ENCODE measurements at regions not wholly inside any gene's neighbourhood (a gene's known extent, or its start where the extent isn't known, plus 50 kb on each side); places are given as distances from the start of the nearest gene placed in this dataset.

- TF ChIP-seq CTCF (IDR thresholded peaks at IDR 0.05) = no peak
Observed at GRCh38 chr3:177578488-177578887, 381.2 kb upstream of the TBL1XR1 start.

DNA sequence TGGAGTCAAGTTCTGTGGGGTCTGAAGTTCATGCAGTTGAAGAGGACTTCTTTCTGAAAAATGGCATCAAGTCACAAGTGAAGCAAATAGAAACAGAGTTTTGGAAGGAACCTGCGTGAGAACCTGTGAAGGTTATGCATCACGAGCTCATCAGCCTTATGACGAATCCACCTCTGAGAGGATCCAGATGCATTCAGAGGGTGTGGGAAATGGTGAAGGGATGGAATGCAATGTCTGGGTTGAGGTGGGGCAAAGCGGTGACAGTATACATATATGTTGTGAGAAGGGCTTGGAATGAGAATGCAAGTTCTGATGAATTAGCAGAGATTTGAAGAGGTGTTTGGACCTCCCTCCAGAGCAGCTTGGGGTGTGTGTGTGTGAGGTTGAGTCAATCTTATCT is 382.1 kb upstream of the TBL1XR1 start:
- no peak for TF ChIP-seq CTCF (IDR thresholded peaks at IDR 0.05)

GRCh38 chr3:177580437-177580836 is 383.2 kb upstream of the TBL1XR1 start:
- TF ChIP-seq CTCF (IDR thresholded peaks at IDR 0.05) = no peak

GRCh38 chr3:177585271-177585670 is 388.0 kb upstream of the TBL1XR1 start:
- no peak for TF ChIP-seq CTCF (IDR thresholded peaks at IDR 0.05)

DNA sequence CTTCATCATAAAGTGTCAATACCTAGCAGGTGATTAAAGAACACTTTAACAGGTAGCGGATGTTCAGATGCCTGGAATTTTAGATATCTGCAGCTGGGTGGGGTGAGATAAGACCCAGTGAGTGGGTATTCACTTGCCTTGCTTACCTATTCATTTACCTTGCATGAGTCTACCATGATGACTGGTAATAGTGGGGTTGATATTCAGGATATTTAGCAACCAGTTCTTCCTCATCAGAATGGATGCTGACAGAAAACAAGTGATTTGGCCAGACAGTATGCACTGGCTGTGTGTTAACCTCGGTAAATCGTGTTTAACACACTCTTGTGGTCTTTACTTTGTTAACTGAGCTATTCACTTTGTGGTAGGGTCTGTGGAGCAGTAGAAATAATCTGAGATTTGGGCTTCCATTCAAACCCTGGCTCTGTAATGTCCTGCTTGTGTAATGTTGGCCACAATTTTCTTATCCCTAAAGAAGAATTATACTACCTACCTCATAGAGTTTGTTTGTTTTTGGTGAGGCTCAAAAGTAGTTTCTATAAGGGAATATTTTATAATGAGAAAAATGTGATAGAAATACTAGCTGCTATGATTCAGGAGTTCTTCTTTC is 391.9 kb upstream of the TBL1XR1 start:
- no peak for TF ChIP-seq CTCF (IDR thresholded peaks at IDR 0.05)

DNA sequence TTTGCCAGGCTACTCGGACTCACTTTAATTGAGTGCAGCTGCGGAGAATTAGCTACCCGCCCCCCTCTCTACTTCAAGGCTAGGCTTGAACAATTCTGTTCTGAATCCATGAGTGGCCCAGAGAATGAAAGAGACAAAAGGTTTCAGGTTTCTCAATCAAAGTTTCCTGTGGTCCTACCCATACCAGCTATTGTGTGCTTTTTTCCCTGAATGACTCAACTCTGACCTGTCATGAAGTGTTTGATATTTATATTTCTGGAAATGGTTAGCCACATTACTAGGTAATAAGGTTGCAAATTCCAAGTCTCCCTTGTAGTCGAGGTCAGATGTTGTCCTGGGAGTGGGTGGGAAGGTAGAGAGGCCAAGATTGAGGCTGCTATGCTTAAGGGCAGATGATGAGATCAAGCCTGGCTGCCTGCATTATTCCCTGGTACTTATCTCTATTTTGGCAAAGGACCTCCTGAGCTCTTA is 392.7 kb upstream of the TBL1XR1 start:
- no peak for TF ChIP-seq CTCF (IDR thresholded peaks at IDR 0.05)

DNA sequence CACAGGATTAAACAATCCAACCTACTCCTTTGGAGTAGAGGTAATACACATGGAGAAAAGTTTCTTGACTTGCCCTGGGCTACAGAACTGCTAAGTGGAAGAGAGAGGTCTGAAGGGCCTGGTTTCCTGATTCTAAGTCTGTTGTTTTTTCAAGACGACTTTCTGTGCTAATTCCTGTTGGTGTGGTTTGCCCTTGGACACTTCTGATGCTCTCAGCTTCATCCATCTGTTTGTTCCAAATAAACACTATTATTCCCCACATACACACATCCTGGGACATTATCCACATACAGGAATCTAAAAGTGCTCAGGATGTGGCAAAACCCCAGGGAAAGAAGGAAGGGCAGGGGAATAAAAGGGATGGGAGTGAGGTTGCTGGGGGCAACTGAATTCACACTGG is 393.5 kb upstream of the TBL1XR1 start:
- no peak for TF ChIP-seq CTCF (IDR thresholded peaks at IDR 0.05)

DNA sequence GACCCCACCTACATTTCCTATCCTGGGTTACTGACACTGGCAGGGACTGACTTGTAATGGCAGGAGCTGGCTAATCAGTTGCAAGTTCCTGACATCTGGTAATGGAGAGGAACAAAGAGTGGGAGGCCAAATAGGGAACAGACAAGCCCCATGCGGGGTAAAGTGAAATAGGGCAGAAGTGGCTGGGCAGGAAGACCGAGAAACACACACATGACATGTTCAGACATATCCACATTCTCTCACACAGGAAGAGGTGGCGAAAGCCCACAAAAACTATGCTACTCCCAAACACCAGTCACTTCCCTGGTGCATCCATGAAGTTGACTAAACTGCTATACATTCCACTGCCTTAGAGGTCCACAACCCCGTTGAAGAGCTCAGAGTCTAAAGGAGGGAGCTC is 394.1 kb upstream of the TBL1XR1 start:
- TF ChIP-seq CTCF (IDR thresholded peaks at IDR 0.05) = no peak

Measured in LNCAP (cell line).